Activated CD4-positive, alpha-beta T cell treated with anti-CD3 and anti-CD28 coated beads, Interleukin-2, Interleukin-6, amounts not matched to agents 100 ng/mL and 50 ng/mL, durations not matched to agents 16 hours and 8 hours (primary cell): ENCODE measurements at regions not wholly inside any gene's neighbourhood (a gene's known extent, or its start where the extent isn't known, plus 50 kb on each side); places are given as distances from the start of the nearest gene placed in this dataset.

Experiments
- DNase-seq: peaks from one replicate; pipeline ENCODE4 v3.0.0-alpha.2; 2020

DNA sequence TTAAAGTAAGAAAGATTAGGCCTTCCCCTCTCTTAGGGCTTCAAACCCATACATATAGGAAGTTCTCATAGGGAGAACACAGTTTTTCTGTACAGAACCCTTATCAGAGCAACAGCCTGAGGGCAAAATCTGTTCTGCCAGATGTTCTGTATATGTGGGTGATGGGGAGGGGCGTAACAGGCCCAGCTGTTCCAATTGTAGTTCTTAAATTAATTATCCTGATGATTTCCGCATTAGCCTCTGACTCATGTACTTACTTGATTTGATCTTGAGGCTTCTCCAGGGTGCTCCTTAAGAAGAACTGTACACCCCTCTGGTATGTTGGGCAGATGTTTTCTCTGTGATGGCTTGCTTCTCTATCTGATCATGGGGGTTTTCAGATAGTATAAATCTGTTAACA, 123.1 kb upstream of the C11orf87 start:
- no peak for DNase-seq

DNA sequence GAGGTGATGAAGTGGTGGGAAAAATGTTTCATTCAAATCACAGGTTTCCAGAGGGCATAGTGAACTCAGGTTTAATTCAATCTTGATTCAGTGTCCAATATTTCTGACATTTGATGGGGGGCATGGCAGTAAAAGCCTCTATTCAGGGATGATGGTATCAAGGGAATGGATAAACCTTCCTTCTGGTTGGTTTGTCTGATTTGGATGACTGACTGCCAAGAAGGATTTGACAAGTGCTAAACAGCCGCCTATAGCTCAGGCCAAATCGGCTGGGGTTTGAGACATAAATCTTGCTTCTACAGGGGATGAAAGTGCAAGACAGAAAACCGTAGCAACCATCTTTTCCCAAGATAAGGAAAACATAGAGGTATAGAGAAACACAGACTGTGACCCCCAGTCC, 121.8 kb upstream of the C11orf87 start:
- no peak for DNase-seq

DNA sequence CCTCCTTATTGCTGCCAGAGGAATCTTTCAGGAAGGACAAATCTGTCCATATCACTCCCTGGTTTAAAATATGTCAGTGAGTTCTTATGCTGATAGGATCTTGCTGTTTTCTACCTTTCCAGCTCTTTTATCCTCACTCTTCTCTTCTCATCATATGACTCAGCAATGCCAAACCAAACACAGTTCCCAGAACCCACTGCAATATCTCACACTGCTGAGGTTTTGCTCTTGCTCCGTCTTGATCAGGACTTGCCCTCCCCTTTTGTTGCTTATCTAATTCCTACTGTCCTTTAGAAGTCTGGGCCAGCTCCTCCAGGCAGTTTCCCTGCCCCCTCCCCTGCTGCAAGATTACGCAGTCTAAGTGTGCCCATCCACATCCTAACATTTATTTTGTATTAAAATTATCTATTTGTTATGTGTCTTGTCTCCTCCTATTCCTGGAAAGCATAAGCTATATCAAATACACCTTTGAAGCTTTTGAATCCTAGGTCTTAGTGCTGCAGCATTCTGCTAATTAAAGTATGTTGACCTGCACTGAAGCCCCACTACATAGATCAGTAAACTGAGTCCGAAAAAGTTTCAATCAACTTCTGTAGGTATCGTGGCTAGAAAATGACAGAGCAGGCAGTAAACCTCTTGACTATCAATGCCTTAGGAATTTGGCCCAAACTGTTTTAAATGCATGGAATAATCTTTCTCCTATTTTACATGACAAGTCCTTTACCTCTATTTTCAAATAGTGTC, 119.2 kb upstream of the C11orf87 start:
- DNase-seq: no peak

DNA sequence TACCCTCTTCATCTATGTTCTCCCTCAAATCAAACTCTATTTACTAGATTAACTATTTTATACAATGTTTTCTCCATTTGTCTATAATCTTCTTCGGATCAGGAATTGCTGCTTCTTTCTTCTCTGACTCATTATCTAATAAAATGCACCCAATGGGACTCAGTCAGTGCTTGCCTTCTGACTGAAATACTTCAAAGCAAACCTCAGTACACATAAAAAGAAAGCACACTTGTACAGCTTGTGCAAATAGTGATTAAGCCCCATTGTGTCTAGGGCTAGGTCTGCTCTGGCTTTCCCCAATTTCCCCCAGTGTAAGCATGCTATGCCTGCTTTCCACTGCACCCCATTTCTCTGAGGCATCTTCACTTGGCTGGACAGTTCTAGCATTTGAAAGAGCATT, 118.6 kb upstream of the C11orf87 start:
- no peak for DNase-seq

DNA sequence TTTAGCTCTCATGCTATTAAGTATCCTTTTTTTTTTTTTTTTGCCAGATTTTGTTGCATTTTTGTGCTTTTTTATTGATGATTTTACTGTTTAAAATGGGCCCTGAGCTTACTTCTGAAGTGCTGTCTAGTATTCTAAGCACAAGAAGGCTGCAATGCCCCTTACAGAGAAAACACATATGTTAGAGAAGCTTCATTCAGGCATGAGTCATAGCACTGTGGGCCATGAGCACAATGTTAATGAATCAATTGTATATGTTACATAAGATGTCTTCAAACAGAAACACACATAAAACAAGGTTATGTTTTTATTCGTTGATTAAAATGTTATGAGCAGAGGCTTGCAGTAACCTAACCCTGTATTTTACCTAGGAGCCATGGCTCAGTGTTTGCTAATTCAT, 117.8 kb upstream of the C11orf87 start:
- no peak for DNase-seq

DNA sequence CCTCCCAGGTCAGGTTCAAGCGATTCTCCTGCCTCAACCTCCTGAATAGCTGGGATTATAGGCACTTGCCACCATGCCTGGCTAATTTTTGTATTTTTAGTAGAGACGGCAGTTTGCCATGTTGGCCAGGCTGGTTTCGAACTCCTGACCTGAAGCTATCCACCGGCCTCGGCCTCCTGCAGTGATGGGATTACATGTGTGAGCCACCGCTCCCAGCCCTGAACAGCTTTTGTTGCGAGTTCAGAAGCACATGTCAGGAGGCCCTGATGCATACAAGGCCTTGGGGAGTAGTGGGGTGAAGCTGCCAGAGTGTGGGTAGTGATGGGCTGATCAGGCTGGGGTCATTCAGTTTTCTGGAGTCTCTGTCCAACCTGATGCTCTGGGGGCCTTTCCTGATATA, 117.0 kb upstream of the C11orf87 start:
- DNase-seq: no peak

DNA sequence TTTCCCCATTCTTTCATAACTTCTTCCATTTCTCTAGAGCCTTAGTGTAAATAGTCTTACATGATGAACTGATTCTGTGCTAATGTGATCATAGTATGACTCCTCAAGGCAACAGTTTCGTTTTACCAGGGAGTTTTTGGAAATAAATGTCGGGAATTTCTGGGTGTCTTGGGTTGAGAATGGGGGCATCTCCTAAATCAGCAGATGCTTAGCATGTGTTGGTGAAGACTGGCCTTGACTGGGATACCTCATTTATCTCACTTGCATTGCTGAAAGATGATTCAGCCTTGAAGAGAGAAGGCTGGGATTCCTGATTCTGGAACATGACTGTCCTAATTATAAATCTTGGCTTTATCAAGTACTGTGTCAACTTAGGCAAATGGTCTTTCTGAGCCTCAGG, 115.7 kb upstream of the C11orf87 start:
- no peak for DNase-seq

DNA sequence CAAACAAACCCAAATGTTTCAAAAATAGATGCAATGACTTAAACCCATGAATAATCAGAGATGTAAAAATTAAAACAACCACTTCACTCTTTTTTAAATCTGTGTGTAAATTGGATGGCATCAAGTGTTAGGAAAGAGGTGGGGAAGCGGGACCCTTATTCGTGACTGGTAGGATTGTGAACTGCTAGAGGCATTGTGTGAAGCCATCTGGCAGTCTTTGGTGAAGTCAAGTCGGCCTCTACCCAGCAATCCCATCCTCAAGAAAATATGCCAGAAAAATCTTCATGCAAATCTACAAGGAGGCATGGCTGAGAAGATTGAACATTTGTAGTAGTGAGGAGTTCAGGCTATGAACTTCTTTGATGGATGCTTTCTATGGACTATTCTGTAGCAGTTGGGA, 114.6 kb upstream of the C11orf87 start:
- no peak for DNase-seq

DNA sequence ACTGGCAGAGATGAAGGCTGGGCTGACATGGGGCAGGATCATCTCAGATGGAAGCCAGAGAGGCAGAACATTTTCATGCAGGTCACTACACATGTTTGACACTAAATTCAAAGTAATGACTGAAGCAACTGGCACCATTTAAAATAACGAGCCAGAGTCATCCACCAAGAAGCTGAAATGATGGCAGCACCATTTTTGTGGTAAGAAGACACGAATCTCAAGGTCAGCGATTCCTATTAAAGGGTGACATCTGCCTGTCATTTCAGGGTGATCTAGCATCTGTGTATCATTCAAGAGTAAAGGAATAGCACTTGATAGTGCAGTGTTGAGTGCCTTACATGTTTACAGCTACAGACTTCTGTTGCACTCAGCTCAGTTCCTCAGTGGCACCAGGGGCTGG, 113.4 kb upstream of the C11orf87 start:
- no peak for DNase-seq

DNA sequence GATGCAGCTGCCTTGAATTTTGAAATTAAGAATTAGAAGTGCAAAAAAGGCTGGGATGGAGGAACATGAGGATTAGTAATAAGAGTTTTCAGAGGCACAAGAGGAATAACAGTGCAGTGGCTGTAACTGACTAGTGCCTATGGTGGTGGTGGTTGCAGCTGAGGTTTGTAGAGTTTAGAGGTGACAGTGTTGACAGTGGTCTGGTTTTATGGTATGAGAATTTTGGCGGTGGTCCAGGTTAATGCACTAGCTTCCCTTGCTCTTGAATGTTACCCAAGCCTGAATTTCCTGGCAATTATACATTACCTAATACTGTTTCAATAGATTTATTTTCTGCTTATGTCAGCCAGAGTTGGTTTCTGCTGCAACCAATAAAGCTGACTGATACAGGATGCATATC, 112.8 kb upstream of the C11orf87 start:
- no peak for DNase-seq

DNA sequence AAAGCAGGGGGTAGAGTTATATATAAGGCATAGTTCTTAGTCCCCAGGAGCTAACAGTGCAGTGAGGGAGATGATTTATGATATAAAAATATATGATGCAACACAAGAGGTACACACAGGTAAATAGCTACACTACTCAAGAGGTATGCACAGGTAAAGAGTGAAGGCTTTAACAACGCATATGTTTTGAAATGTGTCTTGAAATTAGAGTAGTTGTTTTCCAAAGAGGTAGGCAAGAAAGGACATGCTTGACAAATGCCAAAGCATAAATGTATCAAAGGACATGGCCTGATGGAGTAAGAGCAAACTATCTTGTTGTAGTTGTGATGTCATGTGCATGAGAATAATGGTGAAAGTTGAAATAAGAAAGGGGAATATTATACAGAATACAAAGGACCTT, 104.3 kb upstream of the C11orf87 start:
- DNase-seq: no peak

DNA sequence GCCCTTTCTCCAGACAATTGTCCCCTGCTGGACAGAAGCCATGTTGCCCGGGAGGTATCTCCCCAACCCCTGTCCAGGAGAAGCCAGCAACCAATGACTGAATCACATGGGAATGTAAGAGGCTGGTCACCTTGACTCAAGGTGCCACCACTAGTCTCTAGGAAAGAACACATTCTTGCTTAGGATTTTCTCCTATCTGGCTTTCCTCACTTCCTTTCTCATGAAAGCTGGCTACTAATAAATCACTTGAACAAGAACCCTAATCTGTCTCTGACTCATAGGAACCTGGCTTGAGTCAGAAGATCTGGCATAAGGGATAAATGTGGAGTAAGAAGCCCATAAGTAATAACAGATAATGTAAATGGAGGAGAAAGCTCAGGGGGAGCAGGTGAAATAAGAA, 101.4 kb upstream of the C11orf87 start:
- no peak for DNase-seq

DNA sequence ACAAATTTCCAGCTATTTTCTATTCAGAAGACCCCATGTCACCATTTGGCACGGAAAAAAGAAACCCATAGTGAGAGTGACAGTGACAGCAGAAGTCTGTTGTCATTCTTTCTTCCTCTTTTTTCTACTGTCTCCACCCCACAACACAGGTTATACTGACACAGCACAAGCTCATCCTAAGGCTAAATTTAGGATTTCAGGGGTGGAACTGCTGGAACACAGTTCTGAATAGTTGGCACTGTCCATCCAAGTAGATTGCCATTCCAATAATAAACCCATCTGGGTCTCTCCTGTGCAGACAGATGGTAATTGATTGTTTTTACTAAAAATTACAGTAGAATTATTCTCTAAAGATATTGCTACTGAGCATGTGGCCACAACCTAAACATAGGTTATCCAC, 95.2 kb upstream of the C11orf87 start:
- no peak for DNase-seq

DNA sequence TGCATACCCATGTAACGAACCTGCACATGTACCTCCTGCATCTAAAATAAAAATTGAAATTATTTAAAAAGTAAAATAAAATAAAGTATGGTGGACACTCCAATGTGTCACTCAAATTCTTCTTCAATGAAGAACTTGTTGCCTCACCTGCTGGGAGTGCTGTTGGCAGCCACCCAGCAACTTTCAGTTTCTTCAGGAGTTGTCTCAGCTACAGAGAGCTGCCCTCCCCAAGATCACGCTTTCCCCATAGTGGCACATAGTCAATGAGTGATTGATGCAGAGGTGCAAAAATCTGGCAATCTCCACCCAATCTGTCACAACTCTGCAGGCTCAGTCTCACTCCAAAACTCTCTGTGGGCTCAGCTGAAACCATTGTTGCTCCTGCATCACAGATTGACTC, 92.3 kb upstream of the C11orf87 start:
- DNase-seq: no peak

DNA sequence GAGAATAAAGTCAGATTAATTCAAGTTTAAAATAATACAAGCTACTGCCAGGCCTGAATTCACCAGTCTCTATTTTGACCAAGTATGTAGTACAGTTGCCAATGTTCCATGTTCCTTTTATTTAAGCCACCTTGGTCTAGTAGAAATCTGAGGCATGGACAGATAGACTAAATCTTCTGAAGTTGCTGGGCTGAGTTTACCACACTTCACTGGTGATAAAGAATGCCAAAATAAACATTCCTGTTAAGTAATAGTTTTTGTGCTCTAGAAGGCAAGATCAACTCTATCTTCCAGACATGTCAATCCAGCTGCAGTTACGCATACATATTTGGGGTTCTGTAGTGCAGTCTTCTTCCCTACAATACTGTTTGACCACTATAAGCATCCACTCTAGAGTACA, 83.9 kb upstream of the C11orf87 start:
- no peak for DNase-seq

DNA sequence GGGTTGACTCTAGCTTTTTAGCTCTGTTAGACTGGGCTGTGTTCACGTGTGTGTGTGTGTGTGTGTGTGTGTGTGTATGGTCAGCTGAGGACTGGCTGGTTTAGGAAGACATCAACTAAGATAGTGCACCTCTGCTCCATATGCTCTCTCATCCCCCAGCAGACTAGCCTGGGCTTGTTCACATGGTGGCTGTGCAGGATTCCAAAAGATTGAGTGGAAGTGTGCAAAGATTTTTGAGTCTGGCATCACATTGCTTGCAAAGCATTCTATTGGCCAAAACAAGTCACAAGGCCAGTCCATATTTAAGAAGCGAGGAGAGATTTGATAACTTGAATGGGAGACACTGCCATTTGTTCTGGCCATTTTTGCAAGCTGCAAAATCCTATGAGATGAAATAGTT, 79.7 kb upstream of the C11orf87 start:
- no peak for DNase-seq

DNA sequence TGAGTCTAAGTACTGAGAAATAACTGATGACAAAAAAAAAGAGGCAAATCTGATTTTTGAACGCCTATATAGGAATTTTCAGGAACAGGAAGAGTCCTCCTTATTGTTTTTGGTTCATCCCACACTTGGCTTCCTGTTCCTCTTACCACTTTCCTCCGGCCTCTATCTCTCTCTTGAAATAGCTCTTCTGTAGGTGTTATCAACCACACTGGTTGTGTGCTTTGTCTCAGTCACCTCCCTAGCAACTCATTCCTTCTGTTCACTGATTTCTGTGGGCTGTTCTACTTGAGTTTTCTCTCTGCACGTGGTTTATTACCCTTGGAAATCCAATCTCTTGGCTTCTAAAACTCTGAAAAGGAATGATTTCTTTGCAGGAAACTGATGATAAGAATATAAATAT, 78.7 kb upstream of the C11orf87 start:
- DNase-seq: no peak

DNA sequence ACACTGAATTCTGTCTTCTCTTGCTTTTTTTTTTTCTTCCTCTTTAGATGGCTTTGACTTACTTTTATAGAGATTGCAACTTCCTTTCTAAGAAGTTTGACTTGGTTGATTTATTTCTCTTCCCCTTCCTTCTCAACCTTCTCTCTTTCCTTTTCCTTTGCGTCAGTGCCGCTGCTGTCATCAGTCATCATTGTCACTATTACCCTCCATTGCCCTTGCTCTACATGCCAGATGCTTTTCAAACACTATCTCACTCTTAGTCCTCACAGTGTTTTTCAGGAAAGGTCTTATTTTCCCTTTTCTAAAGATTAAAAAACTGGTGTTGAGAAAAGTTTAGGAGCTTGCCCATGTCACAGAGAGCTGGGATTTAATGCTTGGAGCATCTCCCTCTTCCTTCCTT, 74.7 kb upstream of the C11orf87 start:
- no peak for DNase-seq

DNA sequence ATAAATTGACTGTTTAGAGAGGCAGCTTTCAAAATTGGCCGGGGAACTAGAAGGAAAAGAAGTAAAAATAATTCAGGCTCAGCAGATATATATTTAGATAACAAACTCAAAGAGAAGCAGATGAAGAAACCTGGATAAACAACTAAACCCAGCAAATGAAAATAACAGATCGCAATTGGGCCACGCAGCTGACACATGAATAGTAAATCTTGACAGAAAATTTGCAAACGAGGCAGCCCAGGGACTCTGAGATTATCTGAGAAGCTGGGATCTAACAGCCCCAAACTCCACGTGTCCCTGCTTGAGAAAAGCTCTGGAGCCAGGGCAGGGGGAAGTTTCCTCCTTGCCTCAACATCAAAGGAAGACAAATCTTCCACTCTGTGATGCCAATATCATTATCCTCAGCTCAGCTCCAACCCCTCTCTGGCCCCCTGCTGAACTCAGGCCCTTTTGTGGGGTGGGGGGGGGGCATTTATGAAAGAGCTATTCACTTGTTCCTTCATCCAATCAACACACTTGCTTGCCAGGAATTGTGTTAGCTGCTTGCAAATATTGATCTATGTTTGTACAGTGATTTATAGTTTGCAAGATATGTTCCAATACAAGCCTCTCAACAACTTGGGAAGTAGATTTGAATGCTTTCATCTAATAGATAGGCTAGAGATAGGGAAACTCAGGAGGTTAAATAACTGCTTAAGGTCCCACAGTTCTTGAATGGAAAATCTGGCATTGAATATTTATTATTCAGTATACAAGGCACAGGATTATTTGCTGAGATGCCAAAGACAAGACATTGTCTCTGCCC, 72.5 kb upstream of the C11orf87 start:
- no peak for DNase-seq

DNA sequence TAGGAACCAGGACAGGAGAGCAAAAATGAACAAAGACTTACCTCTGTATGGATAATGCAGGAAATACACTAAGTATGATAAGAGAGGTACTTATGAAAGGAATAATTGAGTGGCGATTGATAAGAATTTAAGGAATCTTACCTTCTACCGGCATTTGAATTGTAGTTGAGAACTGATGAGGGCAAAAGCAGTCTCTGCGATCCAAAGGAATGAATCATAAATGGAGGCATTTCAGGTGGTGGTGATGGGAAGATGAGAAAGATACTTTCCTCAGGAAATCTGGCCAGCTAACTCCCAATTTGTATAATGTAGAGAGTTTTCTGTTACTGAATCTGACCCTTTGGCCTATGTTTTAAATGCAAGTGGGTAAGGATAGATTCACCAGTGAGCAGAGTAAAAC, 71.9 kb upstream of the C11orf87 start:
- DNase-seq: no peak

DNA sequence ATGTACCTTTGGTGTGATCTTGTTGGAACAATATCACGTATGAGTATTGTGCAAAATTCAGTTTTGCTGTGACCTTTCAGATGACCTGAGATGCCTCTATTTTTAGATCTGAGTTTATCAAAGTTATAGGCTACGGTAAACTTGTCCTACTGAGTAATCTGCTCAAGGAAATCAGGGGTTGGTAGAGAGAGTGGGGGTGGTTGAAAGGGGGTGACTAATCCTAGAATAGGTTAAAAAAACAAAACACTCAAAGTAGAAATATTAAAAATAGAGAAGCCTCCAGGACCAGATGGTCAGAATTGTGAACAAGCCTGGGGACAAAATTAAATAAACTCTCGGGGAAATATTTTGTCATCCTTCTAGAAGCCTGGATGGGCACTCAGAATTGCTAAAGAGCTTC, 59.9 kb upstream of the C11orf87 start:
- DNase-seq: no peak

DNA sequence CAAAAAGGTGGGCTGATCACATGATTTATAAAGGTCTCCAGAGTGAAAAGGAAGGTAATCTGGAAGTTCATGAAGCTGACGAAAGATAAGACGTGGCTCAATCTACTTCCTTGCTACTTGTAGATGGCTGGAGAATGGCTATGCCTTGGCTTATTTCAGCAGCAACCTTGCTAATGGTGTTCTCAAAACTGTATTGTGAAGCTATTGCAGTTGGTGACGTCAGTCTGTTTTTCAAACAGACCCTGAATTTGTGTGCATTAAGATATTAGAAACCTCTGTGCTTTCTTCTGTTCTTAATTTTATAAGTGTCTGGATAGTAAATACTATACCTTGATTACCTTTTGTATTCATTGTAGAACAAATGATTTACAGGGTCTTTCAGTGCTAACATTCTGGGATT, 58.3 kb upstream of the C11orf87 start:
- DNase-seq: no peak

DNA sequence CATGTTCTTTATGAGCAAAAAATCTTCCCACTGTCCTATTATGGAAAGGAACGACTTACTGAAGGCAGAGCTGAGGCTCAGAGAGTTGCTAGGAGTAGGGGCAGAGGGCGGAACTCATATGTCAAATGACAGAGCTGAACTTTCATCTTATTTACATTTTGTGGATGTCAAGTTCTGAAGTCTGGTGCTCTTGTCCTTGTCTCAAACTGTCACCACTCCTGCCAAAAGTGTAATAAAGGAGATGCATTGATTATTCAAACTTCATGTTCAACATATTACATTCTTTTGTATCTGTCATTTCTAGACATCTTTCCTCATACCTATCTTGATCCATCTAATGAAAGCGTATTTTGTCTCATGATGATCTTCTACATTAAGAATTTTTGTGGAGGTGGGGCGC, 57.1 kb upstream of the C11orf87 start:
- no peak for DNase-seq

DNA sequence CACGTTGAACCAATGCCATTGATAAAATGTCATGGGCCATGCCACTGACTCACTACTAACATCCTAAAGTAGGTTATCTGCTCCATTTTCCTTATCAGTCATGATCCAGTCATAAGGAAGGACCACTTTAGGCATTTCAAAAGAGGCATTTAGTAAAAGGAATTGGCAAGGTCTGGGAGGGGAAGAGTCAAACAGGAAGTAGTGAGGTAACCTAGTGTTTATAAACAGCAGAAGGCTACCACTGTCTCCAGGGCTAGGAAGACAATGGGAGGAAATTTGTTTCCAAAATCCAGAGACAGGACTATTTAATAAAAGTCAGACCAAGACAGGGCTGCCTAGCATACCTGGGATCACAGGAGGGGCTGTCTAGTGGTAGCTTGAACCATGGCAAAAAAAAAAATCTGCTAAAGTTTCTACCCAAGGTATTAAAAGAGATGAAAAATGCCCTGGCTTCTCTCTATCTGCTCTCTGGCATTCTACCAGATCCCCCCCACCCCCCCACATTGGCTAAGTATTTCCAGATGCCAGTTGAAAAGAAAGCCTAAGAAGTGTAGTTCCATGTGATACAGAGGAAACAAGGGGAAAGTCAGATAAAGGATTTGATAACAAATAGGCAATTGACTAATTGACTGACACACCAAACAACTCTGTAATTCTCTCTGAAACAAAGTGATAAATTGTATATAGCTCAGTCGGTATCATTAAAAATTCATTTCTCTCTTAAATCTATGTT, 50.4 kb upstream of the C11orf87 start:
- no peak for DNase-seq
